Body of pancreas (tissue), 4 donors: ENCODE measurements at regions not wholly inside any gene's neighbourhood (a gene's known extent, or its start where the extent isn't known, plus 50 kb on each side); places are given as distances from the start of the nearest gene placed in this dataset.

Source experiments
- CTCF ChIP-seq, 7 experiments: fragments of 450-650 bp in 4 of 7; fragments of 200-600 bp in 3 of 7; sonication (generic) in 3 of 7; IDR thresholded peaks; one replicate each; pipeline ENCODE4 v1.5.1; 2016 to 2019; ENCODE audit warnings: antibody characterized with exemption in 7 of 7
- POLR2A ChIP-seq, 3 donors: fragments of 450-650 bp; IDR thresholded peaks; one replicate each; pipeline ENCODE4 v1.6.1; 2016; ENCODE audit warnings: antibody characterized with exemption in 3 of 3, mild to moderate bottlenecking in 2 of 3

DNA sequence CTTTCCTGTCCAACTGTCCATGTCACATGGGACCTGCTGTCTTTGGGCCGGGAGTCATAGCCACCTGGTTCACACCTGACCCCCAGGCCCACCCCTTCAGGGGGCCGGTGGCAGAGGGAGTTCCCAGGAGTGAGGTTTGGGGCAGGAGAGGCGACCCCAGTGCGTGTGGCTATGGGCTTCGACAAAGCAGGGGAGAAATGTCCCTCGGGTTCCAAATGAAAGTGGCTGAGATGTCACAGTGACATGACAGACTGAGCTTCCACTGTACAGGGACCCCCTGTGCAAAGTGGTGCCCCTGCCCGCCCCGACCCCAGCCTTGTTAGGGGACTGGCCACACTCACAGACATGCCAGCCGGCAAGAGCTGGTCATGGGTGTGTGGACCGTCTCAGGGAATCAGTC is 1297.0 kb downstream of the BRD1 start:
- TF ChIP-seq CTCF (IDR thresholded peaks at IDR 0.05) (no peak), POLR2A (IDR thresholded peaks at IDR 0.05) (no peak)
